HG02938 (cell line): ENCODE measurements at regions not wholly inside any gene's neighbourhood (a gene's known extent, or its start where the extent isn't known, plus 50 kb on each side); places are given as distances from the start of the nearest gene placed in this dataset.

Experiments used
- ATAC-seq: cut with Tn5 transposase; IDR thresholded peaks from one replicate; pipeline ENCODE4 v1.9.1; 2021; ENCODE audit warnings: mild to moderate bottlenecking, moderate library complexity; ENCODE audit not compliant: unreplicated experiment

GRCh38 chr2:128755695-128756364, 437.2 kb upstream of the HS6ST1 start:
- ATAC-seq, result no peak

DNA sequence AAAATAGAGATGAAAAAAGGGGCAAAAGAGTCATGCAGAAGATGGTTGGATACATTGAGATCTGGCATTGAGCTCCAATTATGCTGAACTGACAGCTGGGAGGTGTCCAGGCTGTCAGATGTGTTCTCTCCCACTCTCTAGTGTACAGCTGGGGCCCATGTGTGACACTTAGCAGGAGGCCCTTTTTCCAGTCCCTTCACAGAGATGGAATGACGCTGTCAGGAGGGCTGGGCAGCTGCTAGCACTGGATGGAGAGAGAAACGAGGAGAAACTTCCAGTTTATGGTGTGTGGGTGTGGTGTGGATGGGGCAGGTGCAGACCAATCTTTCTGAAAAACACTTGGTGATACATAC, 437.7 kb upstream of the HS6ST1 start:
- no peak for ATAC-seq

- no peak for ATAC-seq
Observed at GRCh38 chr2:128765811-128766210, 447.1 kb upstream of the HS6ST1 start.

- no peak for ATAC-seq
Observed at GRCh38 chr2:128768041-128768440, 449.4 kb upstream of the HS6ST1 start.

DNA sequence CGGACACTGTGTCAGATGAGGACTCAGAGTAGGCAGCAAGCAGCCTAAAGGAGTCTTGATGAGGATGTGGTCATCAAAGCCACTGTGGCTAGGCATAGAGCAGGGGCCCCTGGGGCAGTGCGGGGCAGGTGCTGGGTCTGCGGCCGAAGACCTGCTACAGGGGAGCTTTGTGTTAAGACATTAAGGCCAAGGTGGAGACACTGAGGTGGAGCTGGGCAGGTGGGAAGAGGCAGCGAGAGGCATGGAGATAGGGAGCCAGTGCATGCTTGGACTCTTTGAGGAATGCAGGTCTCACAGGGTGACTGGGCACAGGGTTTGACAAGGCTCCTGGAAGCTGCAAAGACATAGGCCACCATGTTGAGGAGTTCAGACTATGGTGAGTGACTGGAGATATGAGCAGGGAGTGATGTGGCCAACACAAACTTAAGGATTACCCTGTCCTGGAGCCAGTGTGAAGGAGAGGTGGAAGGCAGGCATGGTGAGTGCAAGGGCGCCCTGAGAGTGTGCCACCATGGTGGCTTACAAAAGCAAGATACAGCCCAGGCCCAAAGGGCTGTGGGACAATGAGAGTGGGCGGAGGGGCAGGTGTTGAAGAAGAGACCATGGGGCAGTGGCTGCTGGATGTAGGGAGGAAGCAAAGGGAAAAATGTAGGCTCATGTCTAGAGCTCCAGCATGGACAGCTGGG, 450.9 kb upstream of the HS6ST1 start:
- ATAC-seq, result no peak

DNA sequence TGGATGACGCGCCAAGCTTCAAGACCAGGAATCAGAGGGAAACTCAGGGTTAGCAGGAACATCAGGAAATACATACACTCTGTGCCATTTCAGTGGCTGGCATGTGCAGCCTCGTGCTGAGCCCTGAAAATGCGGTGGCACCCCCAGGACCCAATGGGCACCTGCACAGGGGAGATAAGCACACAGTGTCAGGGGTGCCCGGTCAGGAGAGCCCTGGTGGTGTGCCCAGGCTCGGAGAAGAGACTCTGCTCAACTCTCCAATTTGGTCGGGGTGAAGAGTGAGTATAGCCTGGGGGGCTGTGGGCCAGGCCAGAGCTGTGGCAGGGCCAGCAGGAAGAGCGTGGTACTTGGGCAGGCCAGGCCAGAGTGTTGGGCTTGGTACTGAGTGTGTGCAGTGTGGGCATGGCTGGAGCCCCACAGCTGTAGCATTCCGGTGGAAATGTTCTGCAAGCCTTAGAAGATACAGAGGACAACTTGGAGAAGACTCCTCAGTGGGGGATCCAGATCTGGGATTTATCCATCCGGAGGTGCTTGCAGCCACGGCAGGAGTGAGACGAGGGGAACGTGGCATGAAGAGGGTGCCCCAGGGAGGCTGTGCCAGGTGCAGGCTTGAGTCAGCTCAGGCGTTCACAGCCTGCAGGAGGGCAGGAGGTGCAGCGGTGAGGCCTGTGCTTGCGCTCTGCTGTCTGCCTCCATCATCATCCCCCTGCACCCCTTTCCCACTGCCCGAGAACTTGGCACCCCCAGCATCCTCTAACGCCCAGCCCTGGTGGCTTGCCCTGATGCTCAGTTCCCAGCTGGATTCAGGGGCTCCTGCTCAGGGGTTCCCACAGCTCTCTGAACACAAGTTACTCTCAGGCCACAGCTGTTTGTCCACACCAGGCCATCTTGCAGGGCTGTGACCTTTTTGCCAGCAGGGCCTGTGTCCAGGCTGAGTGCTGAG, 451.7 kb upstream of the HS6ST1 start:
- no peak for ATAC-seq

DNA sequence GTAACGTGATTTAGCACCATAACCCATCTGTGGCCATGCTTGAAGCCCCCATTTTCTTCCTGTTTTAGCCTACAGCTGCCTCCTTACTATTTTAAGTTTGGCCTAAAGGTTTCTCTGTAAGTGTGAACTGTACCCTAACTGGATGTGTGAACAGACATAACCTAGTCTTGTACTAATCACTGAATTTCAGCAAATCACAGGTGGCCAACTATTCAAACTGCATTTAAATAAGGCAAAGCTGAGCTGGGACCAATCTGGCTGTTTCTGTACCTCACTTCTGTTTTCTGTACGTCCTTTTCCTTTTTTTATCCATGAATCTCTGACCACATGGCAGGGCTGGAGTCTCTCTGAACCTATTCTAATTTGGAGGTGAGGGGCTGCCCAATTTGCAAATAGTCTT, 452.7 kb upstream of the HS6ST1 start:
- ATAC-seq, result no peak

GRCh38 chr2:128772671-128773070, 454.0 kb upstream of the HS6ST1 start:
- ATAC-seq, result no peak

DNA sequence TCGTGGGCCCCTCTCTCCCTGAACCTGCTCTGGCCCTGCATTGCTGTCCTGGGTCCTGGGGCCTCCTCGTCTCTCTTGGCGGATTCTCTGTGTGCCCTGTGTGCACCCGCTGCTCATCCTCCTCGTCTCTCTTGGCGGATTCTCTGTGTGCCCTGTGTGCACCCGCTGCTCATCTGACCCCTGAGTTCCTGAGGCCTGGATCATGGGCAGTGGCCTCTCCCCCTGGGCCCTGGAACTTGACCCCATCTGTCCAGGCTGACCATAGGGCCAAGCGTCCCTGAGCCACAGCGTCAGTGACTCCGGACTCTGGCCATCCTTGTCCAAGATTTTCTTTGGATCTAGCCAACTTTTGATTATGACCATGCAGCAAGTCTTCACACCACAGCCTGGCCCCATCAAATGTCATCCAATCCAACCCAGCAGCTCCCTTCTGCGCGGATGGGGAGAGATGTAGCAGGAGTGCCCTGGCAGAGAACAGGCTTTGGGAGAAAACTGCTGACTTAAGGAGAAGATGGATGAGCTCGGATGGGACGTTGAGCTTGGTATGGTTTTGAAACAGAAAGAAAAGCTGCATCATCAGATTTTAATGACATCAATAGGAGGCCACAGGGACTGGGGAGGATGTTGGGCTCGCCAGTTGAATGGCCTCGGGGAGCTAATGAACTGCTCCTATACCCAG, 455.1 kb upstream of the HS6ST1 start:
- no peak for ATAC-seq

DNA sequence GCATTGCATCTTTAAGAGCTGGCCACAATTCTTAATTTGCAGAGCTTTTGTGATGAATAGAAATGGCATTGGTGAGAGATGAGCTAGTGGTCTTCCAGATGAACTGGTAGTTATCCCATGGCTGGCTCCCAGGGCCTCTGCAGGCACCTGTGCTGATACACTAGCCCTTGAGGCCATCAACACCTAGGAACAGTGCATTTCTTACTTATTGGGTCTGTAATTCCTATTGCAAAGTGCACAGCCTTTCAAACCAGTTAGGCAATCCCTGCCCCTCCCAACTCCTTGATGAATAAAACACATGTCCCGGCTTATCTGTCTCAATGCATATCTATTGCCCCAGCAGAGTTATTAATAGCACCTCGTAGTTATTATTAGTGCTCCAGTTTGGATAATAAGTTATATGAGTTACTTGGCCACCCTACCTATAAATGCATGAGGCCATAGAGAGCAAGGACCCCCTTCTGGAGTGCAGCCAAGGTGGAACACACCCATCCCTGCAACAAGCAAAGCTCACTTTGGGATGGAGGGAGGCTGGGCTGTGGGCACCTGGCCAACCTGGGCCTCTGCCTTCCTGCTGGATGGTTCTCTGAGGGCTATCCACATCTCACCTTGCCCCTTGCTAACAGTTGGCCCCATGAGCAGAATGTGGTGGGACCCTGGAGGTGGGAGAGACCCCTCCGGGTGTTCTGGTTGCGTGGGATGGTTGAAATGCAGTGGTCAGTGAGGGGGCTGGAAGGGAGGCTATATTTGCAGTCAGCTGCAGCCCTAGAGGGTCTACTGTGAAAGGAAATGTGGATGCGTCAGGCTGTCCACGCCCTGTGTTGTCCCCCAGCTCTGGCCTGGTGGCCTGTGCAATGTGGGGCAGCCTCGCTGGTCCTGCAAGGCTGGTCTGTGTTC, 455.9 kb upstream of the HS6ST1 start:
- no peak for ATAC-seq

DNA sequence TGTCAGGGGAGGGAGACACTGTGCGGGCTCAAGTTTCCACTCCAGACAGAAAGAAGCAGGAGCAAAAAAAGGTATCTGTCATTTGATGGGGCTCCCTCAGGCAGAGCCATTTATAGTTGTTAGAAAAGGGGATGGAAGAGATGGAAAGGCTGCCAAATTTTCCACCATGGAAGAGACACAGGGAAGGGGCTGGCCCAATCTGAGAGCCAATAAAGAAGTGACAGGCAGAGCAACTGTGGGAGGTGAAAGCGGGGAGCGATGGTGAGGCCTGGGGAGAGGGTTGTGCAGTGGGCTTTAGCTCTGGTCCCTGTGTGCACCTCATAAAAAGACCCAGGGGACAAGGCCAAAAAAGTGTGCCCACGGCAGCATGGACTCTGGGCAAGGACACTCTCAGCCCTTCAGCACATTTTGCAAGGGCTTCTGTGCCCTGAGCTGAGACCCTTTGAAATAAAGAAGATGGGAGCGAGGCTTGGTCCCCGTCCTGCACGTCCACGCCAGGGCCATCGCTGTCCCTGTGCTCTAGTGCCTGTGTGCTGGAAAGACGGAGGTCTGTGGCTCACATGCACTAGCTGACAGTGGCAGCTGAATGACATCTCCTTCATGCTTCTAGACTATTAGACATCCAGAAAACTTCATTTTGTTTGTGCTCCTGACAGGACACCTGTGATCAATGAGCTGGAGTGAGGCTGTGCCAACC, 456.7 kb upstream of the HS6ST1 start:
- no peak for ATAC-seq

GRCh38 chr2:128775914-128776285, 457.2 kb upstream of the HS6ST1 start:
- ATAC-seq, result no peak

GRCh38 chr2:128776461-128777195, 458.0 kb upstream of the HS6ST1 start:
- no peak for ATAC-seq

- no peak for ATAC-seq
Observed at GRCh38 chr2:128777196-128778035, 458.7 kb upstream of the HS6ST1 start.

DNA sequence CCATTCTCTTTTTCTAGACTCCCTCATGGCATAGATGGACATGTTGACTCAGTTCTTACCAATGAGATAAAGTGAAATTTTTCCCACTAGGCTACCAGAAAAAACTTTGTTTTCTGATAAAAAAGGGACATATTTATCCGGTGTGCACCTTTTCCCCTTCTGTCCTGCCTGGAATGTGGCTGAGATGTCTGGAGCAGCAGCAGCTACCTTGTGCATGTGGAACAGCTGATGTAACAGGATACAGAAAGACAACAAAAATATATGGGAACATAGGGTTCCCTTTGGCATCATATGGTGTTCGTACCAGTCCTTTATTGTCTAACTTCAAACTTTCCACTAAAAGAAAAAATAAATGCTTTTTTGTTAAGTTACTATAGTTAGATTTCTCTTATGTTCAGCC, 460.2 kb upstream of the HS6ST1 start:
- ATAC-seq, result no peak

- ATAC-seq, result no peak
Observed at GRCh38 chr2:128779301-128780095, 460.8 kb upstream of the HS6ST1 start.

DNA sequence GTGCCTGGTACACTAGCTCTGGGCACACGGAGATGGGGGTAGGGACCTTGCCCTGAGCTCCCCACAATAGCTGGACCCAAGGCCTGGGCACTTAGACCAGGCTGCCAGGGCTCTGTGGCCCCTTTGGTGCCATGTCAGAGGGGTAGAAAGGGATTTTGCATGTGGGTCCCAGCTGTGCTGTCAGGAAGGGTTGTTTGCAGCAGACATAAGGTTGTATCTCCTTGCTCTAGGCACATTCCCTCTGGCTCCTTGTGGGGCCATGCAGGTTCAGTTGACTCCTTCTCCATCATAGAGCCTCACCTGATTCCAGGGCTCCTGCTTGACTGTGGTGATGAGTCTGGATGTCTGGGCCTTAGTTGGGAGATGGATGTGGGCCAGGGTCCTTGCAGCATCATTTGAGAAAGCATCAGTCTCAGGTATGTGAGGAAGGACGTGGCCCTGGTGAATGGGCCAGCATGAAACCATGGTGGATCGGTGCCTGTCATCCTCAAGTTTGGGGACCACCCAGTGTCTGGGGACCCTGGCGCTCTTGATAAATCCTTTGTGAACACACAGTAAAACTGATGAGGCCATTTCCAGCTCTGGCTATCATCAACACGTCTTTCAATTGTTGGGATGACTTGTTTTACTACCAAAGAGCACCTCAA, 461.9 kb upstream of the HS6ST1 start:
- no peak for ATAC-seq
